GM20000 (cell line): ENCODE measurements at regions not wholly inside any gene's neighbourhood (a gene's known extent, or its start where the extent isn't known, plus 50 kb on each side); places are given as distances from the start of the nearest gene placed in this dataset.

Experiments
- DNase-seq: peaks from one replicate; pipeline ENCODE4 v3.0.0; 2012; ENCODE audit warnings: low spot score
- TF ChIP-seq, protein P1 (sequence below): IDR thresholded peaks from 2 replicates; pipeline ENCODE4 v1.5.1; 2012; ENCODE audit warnings: mild to moderate bottlenecking, control low read depth; ENCODE audit errors: extremely low read depth, missing control alignments

DNA sequence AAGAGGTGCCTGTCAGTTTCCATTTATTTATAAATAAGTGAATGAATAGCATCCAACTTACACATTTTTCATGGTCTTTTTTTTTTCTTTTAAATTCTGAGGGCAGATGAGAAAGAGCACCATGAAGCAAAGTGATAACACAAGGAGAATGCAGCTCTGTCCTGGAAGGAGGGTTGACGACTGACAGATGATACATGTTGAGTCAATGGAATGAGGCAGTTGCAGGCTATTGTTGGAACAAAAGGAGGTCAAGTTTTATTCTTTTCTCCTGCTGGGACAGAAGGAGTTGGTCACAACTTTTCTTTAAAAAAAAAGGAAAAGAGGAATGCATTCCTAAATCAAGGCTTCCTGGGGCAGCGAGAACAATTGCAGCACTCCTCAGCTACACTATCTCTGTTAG is 119.9 kb upstream of the PLEKHG7 start:
- DNase-seq, result no peak
- TF ChIP-seq, protein P1, sequence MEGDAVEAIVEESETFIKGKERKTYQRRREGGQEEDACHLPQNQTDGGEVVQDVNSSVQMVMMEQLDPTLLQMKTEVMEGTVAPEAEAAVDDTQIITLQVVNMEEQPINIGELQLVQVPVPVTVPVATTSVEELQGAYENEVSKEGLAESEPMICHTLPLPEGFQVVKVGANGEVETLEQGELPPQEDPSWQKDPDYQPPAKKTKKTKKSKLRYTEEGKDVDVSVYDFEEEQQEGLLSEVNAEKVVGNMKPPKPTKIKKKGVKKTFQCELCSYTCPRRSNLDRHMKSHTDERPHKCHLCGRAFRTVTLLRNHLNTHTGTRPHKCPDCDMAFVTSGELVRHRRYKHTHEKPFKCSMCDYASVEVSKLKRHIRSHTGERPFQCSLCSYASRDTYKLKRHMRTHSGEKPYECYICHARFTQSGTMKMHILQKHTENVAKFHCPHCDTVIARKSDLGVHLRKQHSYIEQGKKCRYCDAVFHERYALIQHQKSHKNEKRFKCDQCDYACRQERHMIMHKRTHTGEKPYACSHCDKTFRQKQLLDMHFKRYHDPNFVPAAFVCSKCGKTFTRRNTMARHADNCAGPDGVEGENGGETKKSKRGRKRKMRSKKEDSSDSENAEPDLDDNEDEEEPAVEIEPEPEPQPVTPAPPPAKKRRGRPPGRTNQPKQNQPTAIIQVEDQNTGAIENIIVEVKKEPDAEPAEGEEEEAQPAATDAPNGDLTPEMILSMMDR, result no peak

DNA sequence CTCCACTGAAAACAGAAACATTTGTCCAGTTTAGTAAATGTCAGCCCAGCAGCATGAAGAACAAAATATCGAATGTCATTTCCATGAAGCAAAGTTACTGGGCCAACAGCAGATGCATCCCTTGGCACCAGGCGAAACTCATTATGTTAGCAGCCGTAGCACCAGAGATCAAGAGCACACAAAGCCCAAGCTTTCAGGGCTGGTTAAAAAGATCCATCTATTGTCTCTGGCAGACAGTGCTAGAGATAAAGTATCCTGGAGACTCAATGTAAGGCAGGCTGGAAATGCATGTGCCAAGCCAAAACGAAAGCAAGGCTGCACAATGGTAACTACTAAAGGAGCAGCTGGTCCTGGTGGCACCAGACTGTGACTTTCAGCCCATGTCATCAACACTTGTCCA is 120.3 kb upstream of the PLEKHG7 start:
- DNase-seq, result no peak
- TF ChIP-seq, protein P1, result no peak

DNA sequence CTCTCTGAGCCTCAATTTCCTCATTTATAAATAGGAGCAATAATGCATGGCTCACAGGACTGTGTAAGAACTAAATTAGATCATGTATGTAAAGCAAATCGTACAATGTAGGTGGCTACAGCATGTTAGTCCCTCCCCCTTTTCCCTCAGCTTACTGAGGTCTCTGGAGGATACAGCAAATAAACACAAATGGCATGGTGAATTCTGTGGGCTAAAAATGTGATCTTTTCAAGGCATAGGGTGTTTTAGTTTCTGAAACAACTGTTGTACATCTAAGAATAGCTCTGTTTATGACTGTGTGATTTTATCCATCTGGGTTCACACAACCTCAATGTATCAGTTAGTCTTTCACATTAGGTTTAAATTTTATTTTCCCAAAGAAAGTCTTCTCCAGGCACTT is 121.2 kb upstream of the PLEKHG7 start:
- no peak for DNase-seq
- TF ChIP-seq, protein P1, result no peak

DNA sequence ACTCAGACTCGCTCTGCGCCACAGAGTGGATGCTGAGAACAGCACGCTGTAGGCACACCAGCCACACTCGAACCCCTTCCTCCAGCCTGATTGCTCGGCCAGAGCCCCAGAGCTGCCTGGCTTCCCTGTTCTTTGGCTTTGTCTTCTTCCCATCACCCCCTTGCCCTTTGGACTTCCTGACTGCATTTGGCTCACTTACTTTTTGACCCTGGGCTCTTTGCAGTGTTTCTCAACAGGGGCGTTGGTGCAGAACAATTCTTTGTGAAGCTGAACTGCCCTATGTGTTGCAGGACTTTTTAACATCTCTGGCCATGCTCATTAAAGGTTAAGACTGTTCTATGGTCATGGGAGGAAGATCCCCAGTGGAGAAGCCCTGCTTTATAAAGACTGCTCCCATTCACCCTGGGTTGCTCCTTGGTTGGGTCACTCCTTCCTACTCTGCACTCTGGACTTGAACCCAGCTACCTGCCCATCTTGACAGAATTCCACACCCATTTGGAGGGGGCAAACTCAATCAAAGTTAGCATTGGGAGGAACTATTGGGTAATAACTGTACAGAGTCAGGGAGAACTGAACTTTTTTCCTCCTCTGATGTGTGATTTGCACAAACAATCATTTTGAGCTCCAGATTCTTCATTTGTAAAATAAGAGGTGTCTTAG is 127.7 kb upstream of the PLEKHG7 start:
- no peak for DNase-seq
- TF ChIP-seq, protein P1, result no peak

DNA sequence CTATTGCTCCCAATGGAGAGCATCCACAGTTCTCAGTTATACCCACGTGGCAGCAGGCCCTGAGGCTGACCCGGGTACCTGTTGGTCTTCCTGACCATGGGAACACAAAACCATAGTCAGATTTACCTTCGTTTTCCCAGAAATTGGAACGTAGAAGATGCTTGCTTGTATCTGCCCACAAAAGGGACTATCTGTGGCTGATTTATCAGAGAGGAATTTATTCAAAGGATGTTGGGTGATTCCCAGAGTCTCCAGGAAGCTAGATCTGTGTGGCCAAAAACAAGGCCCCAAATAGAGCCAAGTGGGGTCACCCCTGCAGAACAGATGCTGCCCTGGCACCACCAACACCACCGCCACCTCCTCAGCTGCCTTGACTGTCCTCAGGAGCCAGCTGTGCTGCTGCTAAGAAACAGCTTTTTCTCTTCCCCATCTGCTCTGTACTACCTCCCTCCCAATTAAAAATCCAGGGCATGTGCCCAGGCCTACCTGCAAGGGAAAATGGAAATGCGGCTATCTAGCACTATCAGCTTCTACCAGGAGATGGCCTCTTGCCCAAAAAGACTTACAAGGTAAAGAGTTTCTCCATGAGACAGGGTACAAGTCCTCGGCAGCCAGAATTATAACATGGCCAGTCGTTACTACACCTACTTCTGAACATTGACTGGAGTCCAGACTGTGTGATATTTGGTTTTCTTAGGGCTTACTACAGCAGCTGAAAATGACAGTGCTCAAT is 128.6 kb upstream of the PLEKHG7 start:
- TF ChIP-seq, protein P1, result no peak
- no peak for DNase-seq

DNA sequence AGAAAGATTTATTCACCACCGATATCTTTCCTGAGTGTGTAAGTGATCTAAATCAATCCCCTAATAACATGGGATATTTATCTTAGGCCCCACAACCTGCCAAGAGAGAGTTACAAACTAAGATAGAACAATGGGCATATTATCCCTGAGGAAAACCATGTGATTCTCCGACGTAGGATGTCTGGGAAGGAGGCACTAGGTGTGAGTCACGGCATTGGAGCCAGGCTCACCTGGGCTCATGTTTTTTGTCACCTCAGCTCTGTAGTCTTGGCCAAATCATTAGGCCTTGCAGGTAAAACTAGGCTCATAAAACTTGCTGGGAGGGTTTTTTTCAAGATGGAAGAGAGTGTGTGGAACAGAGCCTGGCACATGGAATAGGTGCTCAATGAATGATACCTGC is 129.7 kb upstream of the PLEKHG7 start:
- DNase-seq, result no peak
- TF ChIP-seq, protein P1, result no peak

DNA sequence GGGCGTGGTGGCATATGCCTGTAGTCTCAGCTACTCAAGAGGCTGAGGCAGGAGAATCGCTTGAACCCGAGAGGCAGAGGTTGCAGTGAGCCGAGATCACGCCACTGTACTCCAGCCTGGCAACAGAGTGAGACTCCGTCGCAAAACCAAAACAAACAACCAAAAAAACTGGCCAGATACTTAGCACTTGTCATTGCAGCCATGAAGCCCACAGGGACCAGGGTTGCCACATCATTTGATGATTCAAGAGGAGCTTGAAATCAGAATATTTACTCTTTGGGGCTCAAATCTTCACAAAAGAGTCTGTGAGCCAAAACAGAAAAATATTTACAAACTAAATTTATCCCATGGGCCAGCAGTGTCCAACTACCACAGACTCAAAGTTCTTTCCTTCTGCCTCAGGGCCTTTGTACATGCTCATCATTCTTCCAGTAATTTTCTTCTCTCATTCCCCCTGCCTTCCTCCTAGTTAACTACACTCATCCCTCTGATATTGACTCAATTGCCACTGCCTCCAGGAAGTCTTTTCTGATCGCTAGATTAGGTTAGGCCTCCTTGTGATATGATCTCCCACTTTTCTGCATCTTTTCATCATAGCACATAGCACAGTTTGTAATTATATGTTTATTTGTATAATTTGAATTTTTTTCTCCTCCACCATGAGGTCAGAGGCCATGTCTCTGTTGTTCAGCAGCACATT is 130.8 kb upstream of the PLEKHG7 start:
- DNase-seq, result no peak
- TF ChIP-seq, protein P1, result no peak
